ENCODE measurements at regions not wholly inside any gene's neighbourhood (a gene's known extent, or its start where the extent isn't known, plus 50 kb on each side); places are given as distances from the start of the nearest gene placed in this dataset.

DNA sequence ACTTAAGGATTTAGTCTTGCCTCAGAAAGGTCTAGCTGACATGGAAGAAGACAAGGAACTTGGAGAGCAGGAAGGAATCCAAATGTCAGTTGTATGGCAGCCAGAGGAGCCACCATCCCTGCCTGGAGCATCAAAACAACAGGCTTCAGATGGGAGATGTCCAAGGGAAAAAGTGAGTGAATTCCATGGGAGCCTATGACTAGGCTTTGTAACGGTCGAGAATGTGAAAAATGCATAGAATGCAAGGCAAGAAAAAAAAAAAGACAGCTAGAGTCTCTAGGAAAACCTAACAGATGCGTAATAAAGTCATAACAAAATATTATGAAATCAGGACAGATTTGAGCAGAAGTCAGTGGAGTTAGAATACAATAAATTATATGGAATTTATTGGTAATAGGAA, 183.7 kb upstream of the LSM14A start:
- TF ChIP-seq, protein P1, sequence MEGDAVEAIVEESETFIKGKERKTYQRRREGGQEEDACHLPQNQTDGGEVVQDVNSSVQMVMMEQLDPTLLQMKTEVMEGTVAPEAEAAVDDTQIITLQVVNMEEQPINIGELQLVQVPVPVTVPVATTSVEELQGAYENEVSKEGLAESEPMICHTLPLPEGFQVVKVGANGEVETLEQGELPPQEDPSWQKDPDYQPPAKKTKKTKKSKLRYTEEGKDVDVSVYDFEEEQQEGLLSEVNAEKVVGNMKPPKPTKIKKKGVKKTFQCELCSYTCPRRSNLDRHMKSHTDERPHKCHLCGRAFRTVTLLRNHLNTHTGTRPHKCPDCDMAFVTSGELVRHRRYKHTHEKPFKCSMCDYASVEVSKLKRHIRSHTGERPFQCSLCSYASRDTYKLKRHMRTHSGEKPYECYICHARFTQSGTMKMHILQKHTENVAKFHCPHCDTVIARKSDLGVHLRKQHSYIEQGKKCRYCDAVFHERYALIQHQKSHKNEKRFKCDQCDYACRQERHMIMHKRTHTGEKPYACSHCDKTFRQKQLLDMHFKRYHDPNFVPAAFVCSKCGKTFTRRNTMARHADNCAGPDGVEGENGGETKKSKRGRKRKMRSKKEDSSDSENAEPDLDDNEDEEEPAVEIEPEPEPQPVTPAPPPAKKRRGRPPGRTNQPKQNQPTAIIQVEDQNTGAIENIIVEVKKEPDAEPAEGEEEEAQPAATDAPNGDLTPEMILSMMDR (IDR thresholded peaks at IDR 0.05), result no peak
- no peak for TF ChIP-seq POLR2A (IDR thresholded peaks at IDR 0.05)
